ENCODE measurements at regions not wholly inside any gene's neighbourhood (a gene's known extent, or its start where the extent isn't known, plus 50 kb on each side); places are given as distances from the start of the nearest gene placed in this dataset.

GRCh38 chr1:29972421-29973053, 736.2 kb downstream of the PTPRU start:
- ChIA-PET RAD21 (ENCODE audit: unreplicated experiment) (no interaction called here), SMC1A (ENCODE audit: uncharacterized antibody, unreplicated experiment) (no interaction called here), CTCF (no interaction called here), POLR2A (no interaction called here)
- Histone ChIP-seq H3K27ac (ENCODE audit: control insufficient read depth, insufficient read depth) (no peak overlapping the region), H3K4me1 (ENCODE audit: control insufficient read depth, insufficient read depth, low read length) (no peaks in the 10 kb centered on the region), H3K79me2 (ENCODE audit: control insufficient read depth, insufficient read depth, low read length) (no peaks in the 10 kb centered on the region), H3K9me3 (replicated peaks; ENCODE audit: control insufficient read depth, insufficient read depth, low read length) (no peaks in the 10 kb centered on the region), H3K4me3 (no peak overlapping the region), H3K36me3 (ENCODE audit: control insufficient read depth in 2 of 2, insufficient read depth in 2 of 2, low read length in 1 of 2) (no peaks in the 10 kb centered on the region), H3K27me3 (replicated peaks in 1 of 2; ENCODE audit: control insufficient read depth in 2 of 2, insufficient read depth in 2 of 2, low read length in 1 of 2) (no peaks in the 10 kb centered on the region), H3K4me2 (ENCODE audit: control insufficient read depth, insufficient read depth) (no peak overlapping the region), H3K9ac (ENCODE audit: control insufficient read depth, insufficient read depth, low read length) (no peak overlapping the region), H4K20me1 (ENCODE audit: control insufficient read depth, insufficient read depth) (no peaks in the 10 kb centered on the region), H2AFZ (ENCODE audit: control insufficient read depth, low read depth, low read length) (no peak overlapping the region)
- DNase-seq (ENCODE audit: low read depth, low spot score) (no peak), FAIRE-seq (no peak), ATAC-seq (no peak)
- BruUV-seq (replicated peaks): no TSS peak
- in situ Hi-C loops (cut with MboI) (no loop called here), intact Hi-C loops (cut with micrococcal nuclease; ENCODE audit: unreplicated experiment) (no loop called here)
- TF ChIP-seq, protein P1, sequence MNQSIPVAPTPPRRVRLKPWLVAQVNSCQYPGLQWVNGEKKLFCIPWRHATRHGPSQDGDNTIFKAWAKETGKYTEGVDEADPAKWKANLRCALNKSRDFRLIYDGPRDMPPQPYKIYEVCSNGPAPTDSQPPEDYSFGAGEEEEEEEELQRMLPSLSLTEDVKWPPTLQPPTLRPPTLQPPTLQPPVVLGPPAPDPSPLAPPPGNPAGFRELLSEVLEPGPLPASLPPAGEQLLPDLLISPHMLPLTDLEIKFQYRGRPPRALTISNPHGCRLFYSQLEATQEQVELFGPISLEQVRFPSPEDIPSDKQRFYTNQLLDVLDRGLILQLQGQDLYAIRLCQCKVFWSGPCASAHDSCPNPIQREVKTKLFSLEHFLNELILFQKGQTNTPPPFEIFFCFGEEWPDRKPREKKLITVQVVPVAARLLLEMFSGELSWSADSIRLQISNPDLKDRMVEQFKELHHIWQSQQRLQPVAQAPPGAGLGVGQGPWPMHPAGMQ (IDR thresholded peaks at IDR 0.05; ENCODE audit: borderline replicate concordance): no peak
- TF ChIP-seq HDGF (IDR thresholded peaks at IDR 0.05) (no peak), FOXM1 (IDR thresholded peaks at IDR 0.05; ENCODE audit: low read depth, low read length) (no peak), SRF (IDR thresholded peaks at IDR 0.05; ENCODE audit: low read depth in 2 of 2, low read length in 2 of 2) (no peak), SP1 (IDR thresholded peaks at IDR 0.05; ENCODE audit: low read depth, low read length) (no peak), SMAD1 (IDR thresholded peaks at IDR 0.05; ENCODE audit: low read depth, partially characterized antibody) (no peak), ASH2L (IDR thresholded peaks at IDR 0.05; ENCODE audit: borderline replicate concordance, low read depth) (no peak), PAX8 (IDR thresholded peaks at IDR 0.05) (no peak), MAX (IDR thresholded peaks at IDR 0.05; ENCODE audit: low read depth, low read length) (no peak)
- WGBS (ENCODE audit: insufficient coverage, insufficient replicate concordance, low lambda C conversion rate, missing lambda C conversion rate): 29% methylated on average over 5 of the region's 5 CpGs
